H1 (cell line): ENCODE measurements at regions not wholly inside any gene's neighbourhood (a gene's known extent, or its start where the extent isn't known, plus 50 kb on each side); places are given as distances from the start of the nearest gene placed in this dataset.

Experiments
- CREB1 ChIP-seq: IDR thresholded peaks from 2 replicates; pipeline ENCODE4 v1.6.1; 2012; ENCODE audit warnings: inconsistent platforms
- EZH2 ChIP-seq: fragments of 200-600 bp; sonication (generic); IDR thresholded peaks from 2 replicates; pipeline ENCODE4 v1.7.1; 2012; ENCODE audit warnings: low read depth, mild to moderate bottlenecking, moderate library complexity, low read length, inconsistent platforms; ENCODE audit not compliant: severe bottlenecking
- JUN ChIP-seq: IDR thresholded peaks from 2 replicates; pipeline ENCODE4 v1.6.1; 2011; ENCODE audit warnings: low read depth, mild to moderate bottlenecking, improper control_type of control experiment, low read length
- MAFK ChIP-seq: IDR thresholded peaks from 2 replicates; pipeline ENCODE4 v1.6.1; 2012; ENCODE audit warnings: low read depth, mild to moderate bottlenecking, improper control_type of control experiment, low read length
- MAX ChIP-seq: IDR thresholded peaks from 2 replicates; pipeline ENCODE4 v1.6.1; 2012; ENCODE audit warnings: inconsistent platforms
- SIN3A ChIP-seq, 2 experiments: IDR thresholded peaks in 1 of 2; conservative IDR thresholded peaks in 1 of 2; 2 replicates each; pipeline ENCODE4 v1.6.1; 2011 to 2012; ENCODE audit warnings: low read length in 2 of 2, improper control_type of control experiment in 1 of 2, low read depth in 1 of 2, mild to moderate bottlenecking in 1 of 2
- TAF1 ChIP-seq: IDR thresholded peaks from 2 replicates; pipeline ENCODE4 v1.6.1; 2011; ENCODE audit warnings: mild to moderate bottlenecking, low read depth, low read length

GRCh38 chr15:31544361-31544760 is 217.7 kb downstream of the KLF13 start:
- TF ChIP-seq MAFK (no peak), CREB1 (no peak), JUN (no peak), MAX (no peak), SIN3A (conservative IDR thresholded peaks at IDR 0.05 in 1 of 2, IDR thresholded peaks at IDR 0.05 in 1 of 2; ENCODE audit: low read depth in 1 of 2, low read length in 2 of 2) (no peak), TAF1 (no peak), EZH2 (no peak)
